ENCODE measurements at regions not wholly inside any gene's neighbourhood (a gene's known extent, or its start where the extent isn't known, plus 50 kb on each side); places are given as distances from the start of the nearest gene placed in this dataset.

- Histone ChIP-seq H3K14ac (ENCODE audit: low read length) (no peak overlapping the region), H4K91ac (ENCODE audit: low read depth, low read length, poor library complexity) (no peak overlapping the region), H2BK15ac (ENCODE audit: low read length) (no peak overlapping the region), H3K18ac (ENCODE audit: low read length) (no peak overlapping the region), H4K8ac (ENCODE audit: low read depth, low read length) (no peak overlapping the region), H2AFZ (ENCODE audit: low read length) (no peak overlapping the region), H3K9ac (ENCODE audit: low read depth, low read length, poor library complexity) (no peak overlapping the region), H3K79me1 (ENCODE audit: low read depth, low read length) (no peaks in the 10 kb centered on the region), H3K27ac (replicated peaks; ENCODE audit: low read length) (no peak overlapping the region), H3K23ac (ENCODE audit: low read depth, low read length, poor library complexity) (no peak overlapping the region), H2BK12ac (ENCODE audit: low read length) (no peak overlapping the region), H2BK5ac (ENCODE audit: low read length) (no peak overlapping the region), H3K4me1 (ENCODE audit: control insufficient read depth in 2 of 2, insufficient read depth in 1 of 2, low read depth in 1 of 2, low read length in 2 of 2) (no peaks in the 10 kb centered on the region), H2AK5ac (ENCODE audit: low read depth, low read length) (no peak overlapping the region), H3K36me3 (replicated peaks in 1 of 2; ENCODE audit: control insufficient read depth in 2 of 2, insufficient read depth in 2 of 2, low read length in 2 of 2) (no peaks in the 10 kb centered on the region), H3K27me3 (ENCODE audit: control insufficient read depth in 3 of 3, insufficient read depth in 3 of 3, low read depth in 1 of 3, low read length in 3 of 3) (no peaks in the 10 kb centered on the region), H3K4me3 (ENCODE audit: low read length in 2 of 2) (no peak overlapping the region), H3K9me3 (replicated peaks in 1 of 2; ENCODE audit: control insufficient read depth in 2 of 2, insufficient read depth in 1 of 2, low read depth in 1 of 2, low read length in 2 of 2) (no peaks in the 10 kb centered on the region), H3K4ac (ENCODE audit: low read length) (no peak overlapping the region), H2BK120ac (ENCODE audit: low read depth, low read length) (no peak overlapping the region), H3K4me2 (ENCODE audit: insufficient read depth, low read length, poor library complexity, severe bottlenecking) (no peak overlapping the region)
- WGBS, 2 donors (ENCODE audit: extremely low coverage in 2 of 2, insufficient read length in 2 of 2, insufficient replicate concordance in 1 of 2) = no CpG with 5 or more reads among the region's 1 CpG
- no peak for DNase-seq (ENCODE audit: low spot score)
Measured at GRCh38 chr15:38745126-38745525, 180.5 kb upstream of the RASGRP1 start.

GRCh38 chr15:38745626-38746025, 181.0 kb upstream of the RASGRP1 start:
- no CpG with 5 or more reads among the region's 3 CpGs for WGBS, 2 donors (ENCODE audit: extremely low coverage in 2 of 2, insufficient read length in 2 of 2, insufficient replicate concordance in 1 of 2)
- no peak for DNase-seq (ENCODE audit: low spot score)
- no peak overlapping the region for H3K23ac ChIP-seq (ENCODE audit: low read depth, low read length, poor library complexity)
- H3K18ac ChIP-seq (ENCODE audit: low read length) = no peak overlapping the region
- no peak overlapping the region for H3K14ac ChIP-seq (ENCODE audit: low read length)
- H2AK5ac ChIP-seq (ENCODE audit: low read depth, low read length) = no peak overlapping the region
- no peak overlapping the region for H2BK15ac ChIP-seq (ENCODE audit: low read length)
- H3K4me3 ChIP-seq (ENCODE audit: low read length in 2 of 2) = no peak overlapping the region
- no peaks in the 10 kb centered on the region for H3K36me3 ChIP-seq (replicated peaks in 1 of 2; ENCODE audit: control insufficient read depth in 2 of 2, insufficient read depth in 2 of 2, low read length in 2 of 2)
- no peak overlapping the region for H3K4ac ChIP-seq (ENCODE audit: low read length)
- no peak overlapping the region for H2BK120ac ChIP-seq (ENCODE audit: low read depth, low read length)
- H3K4me1 ChIP-seq (ENCODE audit: control insufficient read depth in 2 of 2, insufficient read depth in 1 of 2, low read depth in 1 of 2, low read length in 2 of 2) = no peaks in the 10 kb centered on the region
- no peak overlapping the region for H3K9ac ChIP-seq (ENCODE audit: low read depth, low read length, poor library complexity)
- H4K91ac ChIP-seq (ENCODE audit: low read depth, low read length, poor library complexity) = no peak overlapping the region
- no peak overlapping the region for H4K8ac ChIP-seq (ENCODE audit: low read depth, low read length)
- no peak overlapping the region for H2BK12ac ChIP-seq (ENCODE audit: low read length)
- H3K27me3 ChIP-seq (ENCODE audit: control insufficient read depth in 3 of 3, insufficient read depth in 3 of 3, low read depth in 1 of 3, low read length in 3 of 3) = no peaks in the 10 kb centered on the region
- H3K4me2 ChIP-seq (ENCODE audit: insufficient read depth, low read length, poor library complexity, severe bottlenecking) = no peak overlapping the region
- H3K79me1 ChIP-seq (ENCODE audit: low read depth, low read length) = no peaks in the 10 kb centered on the region
- H2BK5ac ChIP-seq (ENCODE audit: low read length) = no peak overlapping the region
- no peak overlapping the region for H3K27ac ChIP-seq (replicated peaks; ENCODE audit: low read length)
- H3K9me3 ChIP-seq (replicated peaks in 1 of 2; ENCODE audit: control insufficient read depth in 2 of 2, insufficient read depth in 1 of 2, low read depth in 1 of 2, low read length in 2 of 2) = no peaks in the 10 kb centered on the region
- no peak overlapping the region for H2AFZ ChIP-seq (ENCODE audit: low read length)

- Histone ChIP-seq H3K27me3 (ENCODE audit: control insufficient read depth in 3 of 3, insufficient read depth in 3 of 3, low read depth in 1 of 3, low read length in 3 of 3) (no peaks in the 10 kb centered on the region), H3K14ac (ENCODE audit: low read length) (no peak overlapping the region), H2BK120ac (ENCODE audit: low read depth, low read length) (no peak overlapping the region), H3K4me1 (ENCODE audit: control insufficient read depth in 2 of 2, insufficient read depth in 1 of 2, low read depth in 1 of 2, low read length in 2 of 2) (no peaks in the 10 kb centered on the region), H3K27ac (replicated peaks; ENCODE audit: low read length) (no peak overlapping the region), H3K4me3 (ENCODE audit: low read length in 2 of 2) (no peak overlapping the region), H3K23ac (ENCODE audit: low read depth, low read length, poor library complexity) (no peak overlapping the region), H3K36me3 (replicated peaks in 1 of 2; ENCODE audit: control insufficient read depth in 2 of 2, insufficient read depth in 2 of 2, low read length in 2 of 2) (no peaks in the 10 kb centered on the region), H3K9ac (ENCODE audit: low read depth, low read length, poor library complexity) (no peak overlapping the region), H3K4me2 (ENCODE audit: insufficient read depth, low read length, poor library complexity, severe bottlenecking) (no peak overlapping the region), H2BK15ac (ENCODE audit: low read length) (no peak overlapping the region), H2AK5ac (ENCODE audit: low read depth, low read length) (no peak overlapping the region), H2BK12ac (ENCODE audit: low read length) (no peak overlapping the region), H4K91ac (ENCODE audit: low read depth, low read length, poor library complexity) (no peak overlapping the region), H4K8ac (ENCODE audit: low read depth, low read length) (no peak overlapping the region), H3K9me3 (replicated peaks in 1 of 2; ENCODE audit: control insufficient read depth in 2 of 2, insufficient read depth in 1 of 2, low read depth in 1 of 2, low read length in 2 of 2) (no peaks in the 10 kb centered on the region), H2AFZ (ENCODE audit: low read length) (no peak overlapping the region), H2BK5ac (ENCODE audit: low read length) (no peak overlapping the region), H3K18ac (ENCODE audit: low read length) (no peak overlapping the region), H3K4ac (ENCODE audit: low read length) (no peak overlapping the region), H3K79me1 (ENCODE audit: low read depth, low read length) (no peaks in the 10 kb centered on the region)
- DNase-seq (ENCODE audit: low spot score) = no peak
- WGBS, 2 donors (ENCODE audit: extremely low coverage in 2 of 2, insufficient read length in 2 of 2, insufficient replicate concordance in 1 of 2) = no CpG with 5 or more reads among the region's 1 CpG
Measured at GRCh38 chr15:38746211-38746610, 181.6 kb upstream of the RASGRP1 start.

- H3K4me3 ChIP-seq (ENCODE audit: low read length in 2 of 2) = no peak overlapping the region
- H4K91ac ChIP-seq (ENCODE audit: low read depth, low read length, poor library complexity) = no peak overlapping the region
- H3K27me3 ChIP-seq (ENCODE audit: control insufficient read depth in 3 of 3, insufficient read depth in 3 of 3, low read depth in 1 of 3, low read length in 3 of 3) = no peaks in the 10 kb centered on the region
- H3K79me1 ChIP-seq (ENCODE audit: low read depth, low read length) = no peaks in the 10 kb centered on the region
- H2BK5ac ChIP-seq (ENCODE audit: low read length) = no peak overlapping the region
- H3K36me3 ChIP-seq (replicated peaks in 1 of 2; ENCODE audit: control insufficient read depth in 2 of 2, insufficient read depth in 2 of 2, low read length in 2 of 2) = no peaks in the 10 kb centered on the region
- H2BK15ac ChIP-seq (ENCODE audit: low read length) = no peak overlapping the region
- DNase-seq (ENCODE audit: low spot score) = no peak
- H4K8ac ChIP-seq (ENCODE audit: low read depth, low read length) = no peak overlapping the region
- no peak overlapping the region for H3K4ac ChIP-seq (ENCODE audit: low read length)
- H2AFZ ChIP-seq (ENCODE audit: low read length) = no peak overlapping the region
- H2BK12ac ChIP-seq (ENCODE audit: low read length) = no peak overlapping the region
- H2BK120ac ChIP-seq (ENCODE audit: low read depth, low read length) = no peak overlapping the region
- no peak overlapping the region for H3K23ac ChIP-seq (ENCODE audit: low read depth, low read length, poor library complexity)
- no peak overlapping the region for H2AK5ac ChIP-seq (ENCODE audit: low read depth, low read length)
- H3K4me1 ChIP-seq (ENCODE audit: control insufficient read depth in 2 of 2, insufficient read depth in 1 of 2, low read depth in 1 of 2, low read length in 2 of 2) = no peaks in the 10 kb centered on the region
- H3K9ac ChIP-seq (ENCODE audit: low read depth, low read length, poor library complexity) = no peak overlapping the region
- no CpG with 5 or more reads among the region's 2 CpGs for WGBS, 2 donors (ENCODE audit: extremely low coverage in 2 of 2, insufficient read length in 2 of 2, insufficient replicate concordance in 1 of 2)
- H3K18ac ChIP-seq (ENCODE audit: low read length) = no peak overlapping the region
- no peaks in the 10 kb centered on the region for H3K9me3 ChIP-seq (replicated peaks in 1 of 2; ENCODE audit: control insufficient read depth in 2 of 2, insufficient read depth in 1 of 2, low read depth in 1 of 2, low read length in 2 of 2)
- no peak overlapping the region for H3K14ac ChIP-seq (ENCODE audit: low read length)
- H3K4me2 ChIP-seq (ENCODE audit: insufficient read depth, low read length, poor library complexity, severe bottlenecking) = no peak overlapping the region
- H3K27ac ChIP-seq (replicated peaks; ENCODE audit: low read length) = no peak overlapping the region
Measured at GRCh38 chr15:38748710-38749109, 184.1 kb upstream of the RASGRP1 start.

Measured in neuronal stem cell (in vitro differentiated cells).